SK-N-SH treated with all-trans-retinoic acid at 6 μM for 48 hours (cell line): ENCODE measurements at regions not wholly inside any gene's neighbourhood (a gene's known extent, or its start where the extent isn't known, plus 50 kb on each side); places are given as distances from the start of the nearest gene placed in this dataset.

Source experiments
- ATAC-seq: fragments of 200-7000 bp; cut with Tn5 transposase; 3 replicates; pipeline ENCODE4 v1.9.1; 2020; ENCODE audit warnings: mild to moderate bottlenecking, moderate library complexity
- ARNTL ChIP-seq: fragments of 450-650 bp; formaldehyde crosslinking; IDR thresholded peaks from 2 replicates; pipeline ENCODE4 v1.5.0; 2020; ENCODE audit warnings: low read depth, mild to moderate bottlenecking, moderate library complexity, borderline replicate concordance
- BACH2 ChIP-seq: fragments of 250-450 bp; sonication (Bioruptor Pico); IDR thresholded peaks from 2 replicates; pipeline ENCODE4 v1.9.0; 2021; ENCODE audit warnings: mild to moderate bottlenecking, borderline replicate concordance
- CSDC2 ChIP-seq: fragments of 250-450 bp; sonication (Bioruptor Pico); IDR thresholded peaks from 2 replicates; pipeline ENCODE4 v1.5.0; 2020; ENCODE audit warnings: mild to moderate bottlenecking, moderate library complexity
- ESRRG ChIP-seq: fragments of 250-450 bp; sonication (Bioruptor Pico); IDR thresholded peaks from 2 replicates; pipeline ENCODE4 v1.6.1; 2021; ENCODE audit warnings: mild to moderate bottlenecking
- GLIS3 ChIP-seq: fragments of 250-450 bp; sonication (Bioruptor Pico); IDR thresholded peaks from 2 replicates; pipeline ENCODE4 v1.5.0; 2020; ENCODE audit warnings: mild to moderate bottlenecking, moderate library complexity
- ISL1 ChIP-seq: fragments of 250-450 bp; sonication (Bioruptor Pico); IDR thresholded peaks from 2 replicates; pipeline ENCODE4 v2.1.2; 2022; ENCODE audit warnings: mild to moderate bottlenecking, moderate library complexity
- RARB ChIP-seq: fragments of 250-450 bp; sonication (Bioruptor Pico); IDR thresholded peaks from 2 replicates; pipeline ENCODE4 v1.8.0; 2021; ENCODE audit warnings: mild to moderate bottlenecking, moderate library complexity
- SNAI2 ChIP-seq: fragments of 250-450 bp; sonication (Bioruptor Pico); IDR thresholded peaks from 2 replicates; pipeline ENCODE4 v1.5.0; 2020; ENCODE audit warnings: mild to moderate bottlenecking, moderate library complexity
- TCF4 ChIP-seq: fragments of 250-450 bp; sonication (Bioruptor Pico); IDR thresholded peaks from 2 replicates; pipeline ENCODE4 v1.8.0; 2021; ENCODE audit warnings: mild to moderate bottlenecking, moderate library complexity, borderline replicate concordance
- TOX ChIP-seq: fragments of 250-450 bp; sonication (Bioruptor Pico); IDR thresholded peaks from 2 replicates; pipeline ENCODE4 v1.8.0; 2021; ENCODE audit warnings: mild to moderate bottlenecking, moderate library complexity, borderline replicate concordance
- ZC3H10 ChIP-seq: fragments of 250-450 bp; sonication (Bioruptor Pico); IDR thresholded peaks from 2 replicates; pipeline ENCODE4 v1.5.1; 2021; ENCODE audit warnings: mild to moderate bottlenecking, moderate library complexity
- ZFP3 ChIP-seq: fragments of 250-450 bp; sonication (Bioruptor Pico); IDR thresholded peaks from 2 replicates; pipeline ENCODE4 v1.5.0; 2020; ENCODE audit warnings: mild to moderate bottlenecking, moderate library complexity
- ZFP30 ChIP-seq: fragments of 450-650 bp; formaldehyde crosslinking; IDR thresholded peaks from 2 replicates; pipeline ENCODE4 v1.5.0; 2022; ENCODE audit warnings: mild to moderate bottlenecking, moderate library complexity
- ZNF70 ChIP-seq: fragments of 450-650 bp; formaldehyde crosslinking; IDR thresholded peaks from 2 replicates; pipeline ENCODE4 v1.5.0; 2020; ENCODE audit warnings: mild to moderate bottlenecking, moderate library complexity
- TF ChIP-seq, protein P1 (sequence below): fragments of 250-450 bp; sonication (Bioruptor Pico); IDR thresholded peaks from 2 replicates; pipeline ENCODE4 v1.5.1; 2021; ENCODE audit warnings: mild to moderate bottlenecking, moderate library complexity
- TF ChIP-seq, protein P2 (sequence below): fragments of 250-450 bp; sonication (Bioruptor Pico); IDR thresholded peaks from 2 replicates; pipeline ENCODE4 v1.5.1; 2020; ENCODE audit warnings: low read depth, mild to moderate bottlenecking, moderate library complexity
- TF ChIP-seq, protein P3 (sequence below): fragments of 250-450 bp; sonication (Bioruptor Pico); IDR thresholded peaks from 2 replicates; pipeline ENCODE4 v1.5.0; 2020; ENCODE audit warnings: mild to moderate bottlenecking, moderate library complexity
- TF ChIP-seq, protein P4 (sequence below): fragments of 250-450 bp; sonication (Bioruptor Pico); IDR thresholded peaks from 2 replicates; pipeline ENCODE4 v1.8.0; 2021; ENCODE audit warnings: low read depth, mild to moderate bottlenecking, moderate library complexity, borderline replicate concordance
- TF ChIP-seq, protein P5 (sequence below): fragments of 250-450 bp; sonication (Bioruptor Pico); IDR thresholded peaks from 2 replicates; pipeline ENCODE4 v1.8.0; 2020; ENCODE audit warnings: mild to moderate bottlenecking, moderate library complexity, borderline replicate concordance

DNA sequence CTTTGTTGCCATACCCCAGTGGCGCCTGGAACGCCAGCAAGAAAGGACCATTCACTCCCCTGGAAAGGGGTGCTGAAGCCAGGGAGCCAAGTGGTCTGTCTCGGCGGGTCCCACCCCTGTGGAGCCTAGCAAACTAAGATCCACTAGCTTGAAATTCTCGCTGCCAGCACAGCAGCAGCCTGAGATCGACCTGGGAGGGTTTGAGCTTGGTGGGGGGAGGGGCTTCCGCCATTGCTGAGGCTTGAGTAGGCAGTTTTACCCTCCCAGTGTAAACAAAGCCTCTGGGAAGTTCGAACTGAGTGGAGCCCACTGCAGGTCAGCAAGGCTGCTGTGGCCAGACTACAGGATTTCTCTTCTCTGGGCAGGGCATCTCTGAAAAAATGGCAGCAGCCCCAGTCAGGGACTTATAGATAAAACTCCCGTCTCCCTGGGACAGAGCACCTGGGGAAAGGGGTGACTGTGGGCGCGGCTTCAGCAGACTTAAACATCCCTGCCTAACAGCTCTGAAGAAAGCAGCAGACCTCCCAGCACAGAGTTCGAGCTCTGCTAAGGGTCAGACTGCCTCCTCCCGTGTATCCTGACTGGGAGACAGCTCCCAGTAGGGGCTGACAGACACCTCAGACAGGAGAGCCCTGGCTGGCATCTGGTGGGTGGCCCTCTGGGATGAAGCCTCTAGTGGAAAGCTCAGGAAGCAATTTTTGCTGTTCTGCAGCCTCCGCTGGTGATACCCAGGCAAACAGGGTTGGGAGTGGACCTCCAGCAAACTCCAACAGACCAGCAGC lies 281.1 kb upstream of the SP4 start (continued):
- TF ChIP-seq, protein P1, sequence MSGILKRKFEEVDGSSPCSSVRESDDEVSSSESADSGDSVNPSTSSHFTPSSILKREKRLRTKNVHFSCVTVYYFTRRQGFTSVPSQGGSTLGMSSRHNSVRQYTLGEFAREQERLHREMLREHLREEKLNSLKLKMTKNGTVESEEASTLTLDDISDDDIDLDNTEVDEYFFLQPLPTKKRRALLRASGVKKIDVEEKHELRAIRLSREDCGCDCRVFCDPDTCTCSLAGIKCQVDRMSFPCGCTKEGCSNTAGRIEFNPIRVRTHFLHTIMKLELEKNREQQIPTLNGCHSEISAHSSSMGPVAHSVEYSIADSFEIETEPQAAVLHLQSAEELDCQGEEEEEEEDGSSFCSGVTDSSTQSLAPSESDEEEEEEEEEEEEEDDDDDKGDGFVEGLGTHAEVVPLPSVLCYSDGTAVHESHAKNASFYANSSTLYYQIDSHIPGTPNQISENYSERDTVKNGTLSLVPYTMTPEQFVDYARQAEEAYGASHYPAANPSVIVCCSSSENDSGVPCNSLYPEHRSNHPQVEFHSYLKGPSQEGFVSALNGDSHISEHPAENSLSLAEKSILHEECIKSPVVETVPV (CRISPR knock-in tag): no peak
- no peak for TF ChIP-seq TOX (CRISPR knock-in tag)
- TF ChIP-seq SNAI2: no peak
- TF ChIP-seq CSDC2: no peak
- TF ChIP-seq BACH2 (CRISPR knock-in tag): no peak
- TF ChIP-seq ZNF70: no peak

DNA sequence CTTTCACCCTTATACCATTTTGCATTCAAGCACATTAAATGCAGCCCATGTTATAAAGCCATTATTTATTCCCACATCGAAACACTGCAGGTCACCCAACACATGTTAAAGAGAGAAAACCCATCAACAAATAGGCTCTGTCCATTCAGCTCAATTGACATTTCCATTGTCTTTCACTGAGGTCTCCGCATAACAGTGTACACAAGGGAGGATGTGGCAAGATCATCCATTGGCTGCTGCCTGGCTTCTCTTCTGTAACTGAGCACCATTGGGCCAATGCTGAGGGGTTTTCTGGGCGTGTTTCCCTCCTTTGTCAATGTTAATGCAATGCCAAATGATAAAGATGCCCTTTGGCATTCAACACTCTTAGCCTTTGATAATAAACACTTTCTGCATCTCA lies 278.1 kb upstream of the SP4 start:
- TF ChIP-seq ZC3H10 (CRISPR knock-in tag) (no peak), RARB (CRISPR knock-in tag) (no peak), ZFP3 (CRISPR knock-in tag) (no peak), ZFP30 (CRISPR knock-in tag) (no peak), ARNTL (CRISPR knock-in tag) (no peak), CSDC2 (no peak), TCF4 (no peak), ISL1 (CRISPR knock-in tag) (no peak), ESRRG (CRISPR knock-in tag) (no peak), BACH2 (CRISPR knock-in tag) (no peak), SNAI2 (no peak), TOX (CRISPR knock-in tag) (no peak), GLIS3 (CRISPR knock-in tag) (no peak)
- TF ChIP-seq, protein P1 (CRISPR knock-in tag): no peak
- TF ChIP-seq, protein P2, sequence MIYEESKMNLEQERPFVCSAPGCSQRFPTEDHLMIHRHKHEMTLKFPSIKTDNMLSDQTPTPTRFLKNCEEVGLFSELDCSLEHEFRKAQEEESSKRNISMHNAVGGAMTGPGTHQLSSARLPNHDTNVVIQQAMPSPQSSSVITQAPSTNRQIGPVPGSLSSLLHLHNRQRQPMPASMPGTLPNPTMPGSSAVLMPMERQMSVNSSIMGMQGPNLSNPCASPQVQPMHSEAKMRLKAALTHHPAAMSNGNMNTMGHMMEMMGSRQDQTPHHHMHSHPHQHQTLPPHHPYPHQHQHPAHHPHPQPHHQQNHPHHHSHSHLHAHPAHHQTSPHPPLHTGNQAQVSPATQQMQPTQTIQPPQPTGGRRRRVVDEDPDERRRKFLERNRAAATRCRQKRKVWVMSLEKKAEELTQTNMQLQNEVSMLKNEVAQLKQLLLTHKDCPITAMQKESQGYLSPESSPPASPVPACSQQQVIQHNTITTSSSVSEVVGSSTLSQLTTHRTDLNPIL (CRISPR knock-in tag): no peak
- TF ChIP-seq, protein P3, sequence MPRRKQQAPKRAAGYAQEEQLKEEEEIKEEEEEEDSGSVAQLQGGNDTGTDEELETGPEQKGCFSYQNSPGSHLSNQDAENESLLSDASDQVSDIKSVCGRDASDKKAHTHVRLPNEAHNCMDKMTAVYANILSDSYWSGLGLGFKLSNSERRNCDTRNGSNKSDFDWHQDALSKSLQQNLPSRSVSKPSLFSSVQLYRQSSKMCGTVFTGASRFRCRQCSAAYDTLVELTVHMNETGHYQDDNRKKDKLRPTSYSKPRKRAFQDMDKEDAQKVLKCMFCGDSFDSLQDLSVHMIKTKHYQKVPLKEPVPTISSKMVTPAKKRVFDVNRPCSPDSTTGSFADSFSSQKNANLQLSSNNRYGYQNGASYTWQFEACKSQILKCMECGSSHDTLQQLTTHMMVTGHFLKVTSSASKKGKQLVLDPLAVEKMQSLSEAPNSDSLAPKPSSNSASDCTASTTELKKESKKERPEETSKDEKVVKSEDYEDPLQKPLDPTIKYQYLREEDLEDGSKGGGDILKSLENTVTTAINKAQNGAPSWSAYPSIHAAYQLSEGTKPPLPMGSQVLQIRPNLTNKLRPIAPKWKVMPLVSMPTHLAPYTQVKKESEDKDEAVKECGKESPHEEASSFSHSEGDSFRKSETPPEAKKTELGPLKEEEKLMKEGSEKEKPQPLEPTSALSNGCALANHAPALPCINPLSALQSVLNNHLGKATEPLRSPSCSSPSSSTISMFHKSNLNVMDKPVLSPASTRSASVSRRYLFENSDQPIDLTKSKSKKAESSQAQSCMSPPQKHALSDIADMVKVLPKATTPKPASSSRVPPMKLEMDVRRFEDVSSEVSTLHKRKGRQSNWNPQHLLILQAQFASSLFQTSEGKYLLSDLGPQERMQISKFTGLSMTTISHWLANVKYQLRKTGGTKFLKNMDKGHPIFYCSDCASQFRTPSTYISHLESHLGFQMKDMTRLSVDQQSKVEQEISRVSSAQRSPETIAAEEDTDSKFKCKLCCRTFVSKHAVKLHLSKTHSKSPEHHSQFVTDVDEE: no peak
- TF ChIP-seq, protein P4, sequence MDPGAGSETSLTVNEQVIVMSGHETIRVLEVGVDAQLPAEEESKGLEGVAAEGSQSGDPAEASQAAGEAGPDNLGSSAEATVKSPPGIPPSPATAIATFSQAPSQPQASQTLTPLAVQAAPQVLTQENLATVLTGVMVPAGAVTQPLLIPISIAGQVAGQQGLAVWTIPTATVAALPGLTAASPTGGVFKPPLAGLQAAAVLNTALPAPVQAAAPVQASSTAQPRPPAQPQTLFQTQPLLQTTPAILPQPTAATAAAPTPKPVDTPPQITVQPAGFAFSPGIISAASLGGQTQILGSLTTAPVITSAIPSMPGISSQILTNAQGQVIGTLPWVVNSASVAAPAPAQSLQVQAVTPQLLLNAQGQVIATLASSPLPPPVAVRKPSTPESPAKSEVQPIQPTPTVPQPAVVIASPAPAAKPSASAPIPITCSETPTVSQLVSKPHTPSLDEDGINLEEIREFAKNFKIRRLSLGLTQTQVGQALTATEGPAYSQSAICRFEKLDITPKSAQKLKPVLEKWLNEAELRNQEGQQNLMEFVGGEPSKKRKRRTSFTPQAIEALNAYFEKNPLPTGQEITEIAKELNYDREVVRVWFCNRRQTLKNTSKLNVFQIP (CRISPR knock-in tag): no peak
- ATAC-seq: no peak

DNA sequence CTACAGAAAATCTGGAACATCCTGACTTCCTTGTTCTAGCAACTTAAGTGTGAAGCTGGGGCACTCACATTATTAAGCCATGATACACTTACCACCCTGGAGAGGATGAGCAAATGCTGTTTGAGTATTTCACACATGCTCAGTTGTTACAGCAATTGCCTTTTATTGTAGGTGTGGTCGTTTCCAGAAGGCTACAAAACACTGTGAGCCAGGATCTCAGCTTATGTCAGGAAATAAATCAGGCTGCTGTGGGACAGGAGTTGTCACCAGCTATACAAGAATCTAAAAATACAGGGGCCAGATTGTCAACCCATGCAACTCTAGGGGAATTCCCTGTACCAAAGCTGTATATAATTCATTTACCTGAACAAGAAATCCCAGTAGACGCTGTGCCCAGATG lies 273.3 kb upstream of the SP4 start:
- no peak for TF ChIP-seq ESRRG (CRISPR knock-in tag)
- TF ChIP-seq, protein P5, sequence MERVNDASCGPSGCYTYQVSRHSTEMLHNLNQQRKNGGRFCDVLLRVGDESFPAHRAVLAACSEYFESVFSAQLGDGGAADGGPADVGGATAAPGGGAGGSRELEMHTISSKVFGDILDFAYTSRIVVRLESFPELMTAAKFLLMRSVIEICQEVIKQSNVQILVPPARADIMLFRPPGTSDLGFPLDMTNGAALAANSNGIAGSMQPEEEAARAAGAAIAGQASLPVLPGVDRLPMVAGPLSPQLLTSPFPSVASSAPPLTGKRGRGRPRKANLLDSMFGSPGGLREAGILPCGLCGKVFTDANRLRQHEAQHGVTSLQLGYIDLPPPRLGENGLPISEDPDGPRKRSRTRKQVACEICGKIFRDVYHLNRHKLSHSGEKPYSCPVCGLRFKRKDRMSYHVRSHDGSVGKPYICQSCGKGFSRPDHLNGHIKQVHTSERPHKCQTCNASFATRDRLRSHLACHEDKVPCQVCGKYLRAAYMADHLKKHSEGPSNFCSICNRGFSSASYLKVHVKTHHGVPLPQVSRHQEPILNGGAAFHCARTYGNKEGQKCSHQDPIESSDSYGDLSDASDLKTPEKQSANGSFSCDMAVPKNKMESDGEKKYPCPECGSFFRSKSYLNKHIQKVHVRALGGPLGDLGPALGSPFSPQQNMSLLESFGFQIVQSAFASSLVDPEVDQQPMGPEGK (CRISPR knock-in tag): no peak
- no peak for TF ChIP-seq RARB (CRISPR knock-in tag)
- TF ChIP-seq ZC3H10 (CRISPR knock-in tag): no peak
- no peak for ATAC-seq
